GM12878 (cell line): ENCODE measurements at regions not wholly inside any gene's neighbourhood (a gene's known extent, or its start where the extent isn't known, plus 50 kb on each side); places are given as distances from the start of the nearest gene placed in this dataset.

Experiments
- ATAC-seq: fragments of 200-7000 bp; cut with Tn5 transposase; 3 replicates; pipeline ENCODE4 v1.9.1; 2020; ENCODE audit warnings: mild to moderate bottlenecking, moderate library complexity
- BruUV-seq: library from RNA; stranded (reverse); fragments of 400-500 nt; replicated peaks from 2 replicates; lab custom pipeline; 2021; lab: Mats Ljungman, UMichigan
- CTCF ChIA-PET: fragments of 300-600 bp; sonication (Branson Sonifier 250); formaldehyde crosslinking; extraction: SDS; loops from one replicate; lab custom pipeline; 2021; ENCODE audit warnings: inconsistent platforms; lab: Yijun Ruan, JAX
- POLR2A ChIA-PET: fragments of 350-600 bp; formaldehyde crosslinking; extraction: SDS; loops from one replicate; lab custom pipeline; 2021; ENCODE audit warnings: inconsistent platforms; lab: Charles Lee
- RAD21 ChIA-PET: fragments of 300-600 bp; sonication (Branson Sonifier 250); formaldehyde crosslinking; loops from one replicate; lab custom pipeline; 2023; ENCODE audit warnings: antibody characterized with exemption; ENCODE audit not compliant: unreplicated experiment; lab: Charles Lee
- SMC1A ChIA-PET: fragments of 300-600 bp; sonication (Branson Sonifier 250); formaldehyde crosslinking; loops from one replicate; lab custom pipeline; 2023; ENCODE audit not compliant: unreplicated experiment, uncharacterized antibody; lab: Charles Lee
- DNase-seq: peaks from one replicate; pipeline ENCODE4 v3.0.0-alpha.2; 2011; ENCODE audit warnings: low read depth, low spot score
- FAIRE-seq: peaks from 3 replicates; lab custom pipeline; 2011; peaks lifted over from hg19 to GRCh38; lab: Jason Lieb, UNC
- H2AFZ ChIP-seq: 2 replicates; pipeline ENCODE4 v1.6.0; 2011; ENCODE audit warnings: low read depth, low read length, control low read depth; ENCODE audit not compliant: control insufficient read depth
- H3K27ac ChIP-seq: 2 replicates; pipeline ENCODE4 v1.5.1; 2011; ENCODE audit warnings: control low read depth; ENCODE audit not compliant: control insufficient read depth, insufficient read depth
- H3K27me3 ChIP-seq, 2 experiments: replicated peaks in 1 of 2; 2 replicates each; pipeline versions ENCODE4 v1.6.0 to v1.6.1; 2011; ENCODE audit warnings: low read length in 1 of 2; ENCODE audit not compliant: control insufficient read depth in 2 of 2, insufficient read depth in 2 of 2
- H3K36me3 ChIP-seq, 2 experiments: 2 replicates each; pipeline ENCODE4 v1.5.1; 2011; ENCODE audit warnings: low read length in 1 of 2; ENCODE audit not compliant: control insufficient read depth in 2 of 2, insufficient read depth in 2 of 2
- H3K4me1 ChIP-seq: 2 replicates; pipeline ENCODE4 v1.6.1; 2011; ENCODE audit warnings: mild to moderate bottlenecking, low read length, moderate library complexity, mixed read lengths; ENCODE audit not compliant: control insufficient read depth, insufficient read depth
- H3K4me2 ChIP-seq: 2 replicates; pipeline ENCODE4 v1.6.0; 2011; ENCODE audit warnings: control low read depth; ENCODE audit not compliant: control insufficient read depth, insufficient read depth
- H3K4me3 ChIP-seq: fragments of 200-600 bp; sonication (generic); 2 replicates; pipeline ENCODE4 v1.5.1; 2016
- H3K79me2 ChIP-seq: 2 replicates; pipeline ENCODE4 v1.6.0; 2011; ENCODE audit warnings: low read length; ENCODE audit not compliant: control insufficient read depth, insufficient read depth
- H3K9ac ChIP-seq: 2 replicates; pipeline ENCODE4 v1.8.0; 2011; ENCODE audit warnings: low read length, control low read depth, mixed read lengths; ENCODE audit not compliant: control insufficient read depth, insufficient read depth
- H3K9me3 ChIP-seq: replicated peaks from 3 replicates; pipeline ENCODE4 v1.5.1; 2011; ENCODE audit warnings: mild to moderate bottlenecking, low read length; ENCODE audit not compliant: control insufficient read depth, insufficient read depth
- H4K20me1 ChIP-seq: 2 replicates; pipeline ENCODE4 v1.6.0; 2011; ENCODE audit not compliant: control insufficient read depth, insufficient read depth
- ATF7 ChIP-seq: fragments of 450-650 bp; IDR thresholded peaks from 2 replicates; pipeline ENCODE4 v1.6.1; 2016; ENCODE audit warnings: low read depth, mild to moderate bottlenecking
- CBX3 ChIP-seq: fragments of 200-600 bp; sonication (generic); IDR thresholded peaks from 2 replicates; pipeline ENCODE4 v1.6.1; 2016; ENCODE audit warnings: low read depth, borderline replicate concordance
- CHD2 ChIP-seq: IDR thresholded peaks from 2 replicates; pipeline ENCODE4 v1.6.1; 2011; ENCODE audit warnings: low read depth, low read length, improper control_type of control experiment, borderline replicate concordance
- CHD4 ChIP-seq: fragments of 200-600 bp; sonication (generic); IDR thresholded peaks from 2 replicates; pipeline ENCODE4 v1.6.1; 2016; ENCODE audit warnings: mild to moderate bottlenecking
- KAT2A ChIP-seq: conservative IDR thresholded peaks from 2 replicates; pipeline ENCODE4 v1.6.1; 2011; ENCODE audit warnings: low read depth, low read length; ENCODE audit not compliant: control insufficient read depth
- MYB ChIP-seq: fragments of 150-350 bp; IDR thresholded peaks from 2 replicates; pipeline ENCODE4 v1.6.1; 2014; ENCODE audit warnings: mild to moderate bottlenecking, low read depth, low read length, borderline replicate concordance
- NR2F1 ChIP-seq: fragments of 450-650 bp; conservative IDR thresholded peaks from 2 replicates; pipeline ENCODE4 v1.6.1; 2017; ENCODE audit warnings: mild to moderate bottlenecking
- PAX5 ChIP-seq: IDR thresholded peaks from 2 replicates; pipeline ENCODE4 v1.6.1; 2011; ENCODE audit warnings: low read depth, low read length, borderline replicate concordance
- RCOR1 ChIP-seq: conservative IDR thresholded peaks from 2 replicates; pipeline ENCODE4 v1.6.1; 2012; ENCODE audit warnings: low read depth, low read length, improper control_type of control experiment
- RELA ChIP-seq: fragments of 450-650 bp; IDR thresholded peaks from 2 replicates; pipeline ENCODE4 v1.8.0; 2014; ENCODE audit warnings: borderline replicate concordance; ENCODE audit not compliant: partially characterized antibody
- SMAD5 ChIP-seq: IDR thresholded peaks from 2 replicates; pipeline ENCODE4 v1.6.1; 2016; ENCODE audit warnings: antibody characterized with exemption, low read depth
- SUPT20H ChIP-seq: IDR thresholded peaks from 2 replicates; pipeline ENCODE4 v1.6.1; 2011; ENCODE audit warnings: low read depth, mild to moderate bottlenecking, low read length, moderate library complexity, borderline replicate concordance; ENCODE audit not compliant: control insufficient read depth
- TARDBP ChIP-seq: IDR thresholded peaks from 2 replicates; pipeline ENCODE4 v1.6.1; 2016; ENCODE audit warnings: borderline replicate concordance
- TCF3 ChIP-seq: IDR thresholded peaks from 2 replicates; pipeline ENCODE4 v1.6.1; 2012; ENCODE audit warnings: low read depth, mild to moderate bottlenecking, low read length, borderline replicate concordance; ENCODE audit not compliant: insufficient read depth
- ZNF274 ChIP-seq: IDR thresholded peaks from one replicate; pipeline ENCODE4 v1.8.0; 2011; ENCODE audit not compliant: insufficient read length, insufficient read depth
- WGBS: methylation state at CpG from one replicate; pipeline ENCODE4 v1.1.6; 2016; ENCODE audit warnings: low lambda C conversion rate; ENCODE audit not compliant: insufficient replicate concordance, insufficient coverage; ENCODE audit errors: missing lambda C conversion rate; 5-methylcytosine and 5-hydroxymethylcytosine counted together
- in situ Hi-C: fragments of 300-500 bp; cut with MboI; formaldehyde crosslinking; loops from 9 replicates; pipeline ENCODE4 v1.14.3; 2018; ENCODE audit warnings: mixed read lengths
- intact Hi-C: fragments of 100-400 bp; cut with micrococcal nuclease; formaldehyde crosslinking; loops from one replicate; pipeline ENCODE4 v1.14.2; 2022; ENCODE audit not compliant: unreplicated experiment
- TF ChIP-seq, protein P1 (sequence below): fragments of 450-650 bp; IDR thresholded peaks from 2 replicates; pipeline ENCODE4 v1.6.1; 2016; ENCODE audit warnings: mild to moderate bottlenecking, moderate library complexity, borderline replicate concordance
- TF ChIP-seq, protein P2 (sequence below): fragments of 450-650 bp; IDR thresholded peaks from 2 replicates; pipeline ENCODE4 v1.6.1; 2018; ENCODE audit warnings: mild to moderate bottlenecking, low read depth, moderate library complexity; ENCODE audit not compliant: partially characterized antibody
- TF ChIP-seq, protein P3 (sequence below): fragments of 450-650 bp; IDR thresholded peaks from 2 replicates; pipeline ENCODE4 v1.6.1; 2017; ENCODE audit warnings: low read depth, mild to moderate bottlenecking, moderate library complexity

- ChIA-PET POLR2A (interaction anchor here (0.6 kb wide), 1 partner anchor 53 kb away, joined by 7 read pairs; no protein-coding TSS in a partner anchor), RAD21 (no interaction called here), SMC1A (no interaction called here)
- no peak overlapping the region for H2AFZ ChIP-seq
- no peaks in the 10 kb centered on the region for H3K27me3 ChIP-seq
- no peaks in the 10 kb centered on the region for H3K9me3 ChIP-seq
- H3K4me2 ChIP-seq: no peak overlapping the region
- no peak for ATAC-seq
- H3K4me3 ChIP-seq: no peak overlapping the region
- H3K27ac ChIP-seq: no peak overlapping the region
- no peak overlapping the region for H3K9ac ChIP-seq
- FAIRE-seq: no peak
- 9% methylated on average over 6 of the region's 6 CpGs for WGBS
- no peak for DNase-seq
- no peaks in the 10 kb centered on the region for H4K20me1 ChIP-seq
- no peaks in the 10 kb centered on the region for H3K79me2 ChIP-seq
- no peaks in the 10 kb centered on the region for H3K4me1 ChIP-seq
- TF ChIP-seq CBX3 (no peak), KAT2A (no peak), PAX5 (no peak), MYB (no peak), RELA (no peak), RCOR1 (no peak), ATF7 (no peak), NR2F1 (no peak), SMAD5 (no peak), CHD4 (no peak), ZNF274 (no peak), TCF3 (no peak), TARDBP (no peak), SUPT20H (no peak), CHD2 (no peak)
- TF ChIP-seq, protein P1, sequence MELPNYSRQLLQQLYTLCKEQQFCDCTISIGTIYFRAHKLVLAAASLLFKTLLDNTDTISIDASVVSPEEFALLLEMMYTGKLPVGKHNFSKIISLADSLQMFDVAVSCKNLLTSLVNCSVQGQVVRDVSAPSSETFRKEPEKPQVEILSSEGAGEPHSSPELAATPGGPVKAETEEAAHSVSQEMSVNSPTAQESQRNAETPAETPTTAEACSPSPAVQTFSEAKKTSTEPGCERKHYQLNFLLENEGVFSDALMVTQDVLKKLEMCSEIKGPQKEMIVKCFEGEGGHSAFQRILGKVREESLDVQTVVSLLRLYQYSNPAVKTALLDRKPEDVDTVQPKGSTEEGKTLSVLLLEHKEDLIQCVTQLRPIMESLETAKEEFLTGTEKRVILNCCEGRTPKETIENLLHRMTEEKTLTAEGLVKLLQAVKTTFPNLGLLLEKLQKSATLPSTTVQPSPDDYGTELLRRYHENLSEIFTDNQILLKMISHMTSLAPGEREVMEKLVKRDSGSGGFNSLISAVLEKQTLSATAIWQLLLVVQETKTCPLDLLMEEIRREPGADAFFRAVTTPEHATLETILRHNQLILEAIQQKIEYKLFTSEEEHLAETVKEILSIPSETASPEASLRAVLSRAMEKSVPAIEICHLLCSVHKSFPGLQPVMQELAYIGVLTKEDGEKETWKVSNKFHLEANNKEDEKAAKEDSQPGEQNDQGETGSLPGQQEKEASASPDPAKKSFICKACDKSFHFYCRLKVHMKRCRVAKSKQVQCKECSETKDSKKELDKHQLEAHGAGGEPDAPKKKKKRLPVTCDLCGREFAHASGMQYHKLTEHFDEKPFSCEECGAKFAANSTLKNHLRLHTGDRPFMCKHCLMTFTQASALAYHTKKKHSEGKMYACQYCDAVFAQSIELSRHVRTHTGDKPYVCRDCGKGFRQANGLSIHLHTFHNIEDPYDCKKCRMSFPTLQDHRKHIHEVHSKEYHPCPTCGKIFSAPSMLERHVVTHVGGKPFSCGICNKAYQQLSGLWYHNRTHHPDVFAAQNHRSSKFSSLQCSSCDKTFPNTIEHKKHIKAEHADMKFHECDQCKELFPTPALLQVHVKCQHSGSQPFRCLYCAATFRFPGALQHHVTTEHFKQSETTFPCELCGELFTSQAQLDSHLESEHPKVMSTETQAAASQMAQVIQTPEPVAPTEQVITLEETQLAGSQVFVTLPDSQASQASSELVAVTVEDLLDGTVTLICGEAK: no peak
- TF ChIP-seq, protein P2, sequence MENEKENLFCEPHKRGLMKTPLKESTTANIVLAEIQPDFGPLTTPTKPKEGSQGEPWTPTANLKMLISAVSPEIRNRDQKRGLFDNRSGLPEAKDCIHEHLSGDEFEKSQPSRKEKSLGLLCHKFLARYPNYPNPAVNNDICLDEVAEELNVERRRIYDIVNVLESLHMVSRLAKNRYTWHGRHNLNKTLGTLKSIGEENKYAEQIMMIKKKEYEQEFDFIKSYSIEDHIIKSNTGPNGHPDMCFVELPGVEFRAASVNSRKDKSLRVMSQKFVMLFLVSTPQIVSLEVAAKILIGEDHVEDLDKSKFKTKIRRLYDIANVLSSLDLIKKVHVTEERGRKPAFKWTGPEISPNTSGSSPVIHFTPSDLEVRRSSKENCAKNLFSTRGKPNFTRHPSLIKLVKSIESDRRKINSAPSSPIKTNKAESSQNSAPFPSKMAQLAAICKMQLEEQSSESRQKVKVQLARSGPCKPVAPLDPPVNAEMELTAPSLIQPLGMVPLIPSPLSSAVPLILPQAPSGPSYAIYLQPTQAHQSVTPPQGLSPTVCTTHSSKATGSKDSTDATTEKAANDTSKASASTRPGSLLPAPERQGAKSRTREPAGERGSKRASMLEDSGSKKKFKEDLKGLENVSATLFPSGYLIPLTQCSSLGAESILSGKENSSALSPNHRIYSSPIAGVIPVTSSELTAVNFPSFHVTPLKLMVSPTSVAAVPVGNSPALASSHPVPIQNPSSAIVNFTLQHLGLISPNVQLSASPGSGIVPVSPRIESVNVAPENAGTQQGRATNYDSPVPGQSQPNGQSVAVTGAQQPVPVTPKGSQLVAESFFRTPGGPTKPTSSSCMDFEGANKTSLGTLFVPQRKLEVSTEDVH: no peak
- TF ChIP-seq, protein P3, sequence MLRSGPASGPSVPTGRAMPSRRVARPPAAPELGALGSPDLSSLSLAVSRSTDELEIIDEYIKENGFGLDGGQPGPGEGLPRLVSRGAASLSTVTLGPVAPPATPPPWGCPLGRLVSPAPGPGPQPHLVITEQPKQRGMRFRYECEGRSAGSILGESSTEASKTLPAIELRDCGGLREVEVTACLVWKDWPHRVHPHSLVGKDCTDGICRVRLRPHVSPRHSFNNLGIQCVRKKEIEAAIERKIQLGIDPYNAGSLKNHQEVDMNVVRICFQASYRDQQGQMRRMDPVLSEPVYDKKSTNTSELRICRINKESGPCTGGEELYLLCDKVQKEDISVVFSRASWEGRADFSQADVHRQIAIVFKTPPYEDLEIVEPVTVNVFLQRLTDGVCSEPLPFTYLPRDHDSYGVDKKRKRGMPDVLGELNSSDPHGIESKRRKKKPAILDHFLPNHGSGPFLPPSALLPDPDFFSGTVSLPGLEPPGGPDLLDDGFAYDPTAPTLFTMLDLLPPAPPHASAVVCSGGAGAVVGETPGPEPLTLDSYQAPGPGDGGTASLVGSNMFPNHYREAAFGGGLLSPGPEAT: no peak
- TF ChIP-seq, all 136 proteins: peak for 0
- in situ Hi-C loops (no loop called here), intact Hi-C loops (no loop called here)
- CTCF ChIA-PET: no interaction called here
- H3K36me3 ChIP-seq: no peaks in the 10 kb centered on the region
- no TSS peak for BruUV-seq
Observed at GRCh38 chr1:189522441-189522840, 955.2 kb downstream of the BRINP3 start.
